Hematopoietic multipotent progenitor cell treated with erythropoietin and hydrocortisone succinate and interleukin-3 and kit ligand, for 6 days (in vitro differentiated cells): ENCODE measurements at regions not wholly inside any gene's neighbourhood (a gene's known extent, or its start where the extent isn't known, plus 50 kb on each side); places are given as distances from the start of the nearest gene placed in this dataset.

Source experiments
- DNase-seq: peaks from one replicate; pipeline ENCODE4 v3.0.0-alpha.2; 2015

- DNase-seq, result no peak
These were observed 88.4 kb upstream of the CALM2 start for GRCh38 chr2:47264686-47265085.

GRCh38 chr2:47264143-47264542, 87.8 kb upstream of the CALM2 start:
- DNase-seq, result no peak

GRCh38 chr2:47262657-47263056, 86.3 kb upstream of the CALM2 start:
- DNase-seq, result no peak

- DNase-seq, result no peak
These were observed 84.7 kb upstream of the CALM2 start for GRCh38 chr2:47260971-47261370.

- no peak for DNase-seq
These were observed 83.5 kb upstream of the CALM2 start for GRCh38 chr2:47259829-47260228.

- DNase-seq, result no peak
These were observed 81.6 kb upstream of the CALM2 start for GRCh38 chr2:47257946-47258348.

GRCh38 chr2:47256416-47257087, 80.2 kb upstream of the CALM2 start:
- no peak for DNase-seq

GRCh38 chr2:47255794-47256193, 79.5 kb upstream of the CALM2 start:
- DNase-seq, result no peak

GRCh38 chr2:47254464-47254863, 78.2 kb upstream of the CALM2 start:
- peak; percentile 25 for DNase-seq

- no peak for DNase-seq
These were observed 77.1 kb upstream of the CALM2 start for GRCh38 chr2:47253447-47253846.

GRCh38 chr2:47251404-47251675, 75.0 kb upstream of the CALM2 start:
- DNase-seq, result no peak

- DNase-seq, result no peak
These were observed 74.5 kb upstream of the CALM2 start for GRCh38 chr2:47250586-47251403.

- no peak for DNase-seq
These were observed 73.6 kb upstream of the CALM2 start for GRCh38 chr2:47249931-47250330.

GRCh38 chr2:47249157-47249900, 73.0 kb upstream of the CALM2 start:
- DNase-seq, result no peak

GRCh38 chr2:47243596-47244323, 67.4 kb upstream of the CALM2 start:
- DNase-seq, result no peak

- DNase-seq, result no peak
These were observed 65.4 kb upstream of the CALM2 start for GRCh38 chr2:47241715-47242114.

- DNase-seq, result no peak
These were observed 63.0 kb upstream of the CALM2 start for GRCh38 chr2:47239119-47239969.

- DNase-seq, result no peak
These were observed 62.3 kb upstream of the CALM2 start for GRCh38 chr2:47238638-47239037.

- DNase-seq, result peak; percentile 74
These were observed 61.3 kb upstream of the CALM2 start for GRCh38 chr2:47237375-47238334.

GRCh38 chr2:47236503-47237215, 60.3 kb upstream of the CALM2 start:
- no peak for DNase-seq
